Stimulated activated CD8-positive, alpha-beta memory T cell treated with anti-CD3 and anti-CD28 coated beads, Interleukin-4, amount 100 ng/mL, for 4 hours (primary cell): ENCODE measurements at regions not wholly inside any gene's neighbourhood (a gene's known extent, or its start where the extent isn't known, plus 50 kb on each side); places are given as distances from the start of the nearest gene placed in this dataset.

Experiments used
- DNase-seq, 2 donors: peaks; one replicate each; pipeline ENCODE4 v3.0.0-alpha.2; 2020; ENCODE audit warnings: low read depth in 2 of 2, low spot score in 1 of 2

DNA sequence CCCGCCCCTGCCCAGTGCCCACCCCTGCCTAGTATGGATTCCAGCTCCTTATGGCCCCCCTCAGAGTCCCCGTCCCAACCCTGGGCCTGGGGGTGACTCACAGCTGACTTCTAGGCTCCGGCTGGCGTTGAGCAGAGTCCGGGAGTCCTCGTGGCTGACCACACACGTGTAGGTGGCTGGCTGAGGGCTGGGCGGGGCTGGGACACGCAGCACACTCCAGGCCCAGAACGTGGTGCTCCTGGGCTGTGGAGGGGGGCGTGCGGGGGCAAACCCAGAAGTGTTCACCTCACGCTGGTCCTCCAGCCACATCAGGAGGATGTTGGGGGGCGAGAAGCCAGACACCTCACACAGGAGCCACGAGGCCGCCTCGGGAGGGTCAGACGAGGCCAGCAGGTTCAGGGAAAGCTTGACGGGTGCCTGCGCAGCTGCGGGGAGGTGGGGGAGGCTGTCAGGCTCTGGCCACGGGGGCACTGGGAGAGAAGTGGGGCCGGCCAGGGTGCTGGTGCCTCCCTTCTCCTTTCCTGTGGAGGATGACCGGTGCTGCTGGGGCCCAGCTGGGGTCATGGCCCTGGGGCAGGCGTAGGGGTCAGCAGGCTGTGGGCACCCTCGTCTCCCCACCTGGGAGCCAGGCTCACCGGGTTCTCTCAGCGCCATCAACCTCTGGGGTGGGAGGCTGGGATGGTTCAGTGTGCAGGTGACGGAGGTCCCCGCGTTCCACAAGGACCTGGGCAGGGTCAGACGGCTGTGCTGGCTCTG lies 314.1 kb downstream of the TMEM121 start:
- DNase-seq, result no peak

DNA sequence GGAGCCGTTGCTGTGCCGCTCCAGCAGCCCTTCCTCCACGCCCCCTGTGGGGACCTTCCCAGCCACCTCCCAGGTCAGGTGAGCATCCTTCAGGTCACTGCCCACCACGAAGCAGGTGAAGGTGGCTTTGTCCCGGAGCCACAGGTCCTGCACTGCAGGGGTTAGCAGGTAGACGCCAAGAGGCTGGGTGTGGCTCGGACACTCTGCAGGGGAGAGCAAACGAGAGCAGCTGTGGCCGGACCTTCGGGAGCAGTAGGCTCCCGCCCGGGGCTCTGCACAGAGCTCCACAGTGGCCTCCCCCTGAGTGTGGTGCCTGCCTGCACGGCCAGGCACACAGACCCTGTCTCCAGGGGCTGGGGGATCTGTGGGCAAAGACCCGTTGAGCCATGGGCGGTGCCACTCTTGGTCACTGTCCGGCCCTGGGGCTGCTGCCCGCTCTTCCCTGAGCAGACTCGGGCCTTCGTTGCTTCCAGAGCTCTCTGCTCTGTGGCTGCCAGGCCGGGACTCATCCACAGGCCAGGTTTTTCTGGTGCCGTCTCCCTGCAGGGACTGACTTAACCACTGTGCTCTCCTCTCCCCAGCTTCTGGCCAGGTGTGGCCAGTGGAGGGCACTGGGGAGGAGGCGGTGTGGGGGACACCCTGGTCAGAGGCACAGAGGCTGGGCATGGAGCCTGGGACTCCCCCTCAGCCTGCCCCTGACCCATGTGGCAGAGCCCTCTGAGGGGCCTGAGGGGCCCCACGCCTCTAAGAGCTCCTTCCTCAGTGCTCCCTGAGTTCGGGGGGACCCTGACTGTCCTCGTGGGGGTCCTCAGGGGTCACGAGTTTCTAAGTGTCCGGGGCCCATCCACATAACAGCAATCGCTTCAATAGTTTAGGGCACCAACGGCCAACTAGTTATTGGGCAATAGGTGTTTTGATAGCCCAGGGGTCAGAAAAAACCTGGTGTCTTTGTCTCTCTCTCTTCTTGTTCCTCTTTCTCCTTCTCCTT lies 314.9 kb downstream of the TMEM121 start:
- DNase-seq, result no peak

DNA sequence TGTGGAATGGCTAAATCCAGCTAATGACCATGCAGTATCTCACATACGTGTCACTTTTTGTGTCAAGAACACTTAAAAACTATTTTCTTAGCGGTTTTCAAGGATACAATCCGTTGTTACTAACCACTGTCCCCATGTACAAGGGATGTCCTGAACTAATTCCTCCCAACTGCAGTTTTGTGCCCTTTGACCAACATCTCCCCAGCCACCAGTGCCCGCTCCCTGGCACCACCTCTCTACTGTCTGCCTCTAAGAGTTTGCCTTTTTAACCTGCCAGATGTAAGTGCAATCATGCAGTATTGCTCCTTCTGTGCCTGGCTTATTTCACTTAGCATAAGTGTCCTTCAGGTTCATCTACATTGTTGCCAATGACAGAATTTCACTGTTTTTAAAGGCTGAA lies 315.7 kb downstream of the TMEM121 start:
- DNase-seq, result no peak

DNA sequence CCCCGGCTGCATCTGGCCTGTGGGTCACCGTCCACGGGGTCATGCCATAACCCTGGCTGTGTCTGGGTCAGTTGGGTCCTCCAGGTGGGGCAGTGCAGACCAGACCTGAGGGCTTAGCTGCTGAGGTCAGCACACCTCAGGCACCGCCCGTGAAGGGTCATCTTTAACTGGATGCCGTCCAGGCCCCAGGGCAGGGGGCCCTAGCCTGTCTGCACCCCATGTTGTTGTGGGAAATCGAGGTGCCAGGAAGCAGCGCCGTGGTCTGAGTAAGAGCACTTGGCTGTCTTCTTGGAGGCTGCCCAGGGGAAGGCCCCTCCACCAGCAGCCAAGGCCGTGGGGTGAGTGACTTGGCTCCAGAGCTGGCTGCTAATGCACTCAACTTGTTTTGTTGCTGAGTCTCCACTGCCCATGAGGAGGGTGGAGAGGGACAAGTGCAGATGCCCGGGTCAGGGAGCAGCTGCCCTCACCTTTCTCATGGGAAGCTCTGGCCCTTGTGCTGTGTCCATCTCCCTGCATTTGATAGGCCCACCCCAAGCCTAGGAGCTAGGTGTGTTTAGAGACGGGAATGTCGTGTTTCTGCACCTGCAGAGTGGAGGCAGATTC lies 317.2 kb downstream of the TMEM121 start:
- no peak for DNase-seq

DNA sequence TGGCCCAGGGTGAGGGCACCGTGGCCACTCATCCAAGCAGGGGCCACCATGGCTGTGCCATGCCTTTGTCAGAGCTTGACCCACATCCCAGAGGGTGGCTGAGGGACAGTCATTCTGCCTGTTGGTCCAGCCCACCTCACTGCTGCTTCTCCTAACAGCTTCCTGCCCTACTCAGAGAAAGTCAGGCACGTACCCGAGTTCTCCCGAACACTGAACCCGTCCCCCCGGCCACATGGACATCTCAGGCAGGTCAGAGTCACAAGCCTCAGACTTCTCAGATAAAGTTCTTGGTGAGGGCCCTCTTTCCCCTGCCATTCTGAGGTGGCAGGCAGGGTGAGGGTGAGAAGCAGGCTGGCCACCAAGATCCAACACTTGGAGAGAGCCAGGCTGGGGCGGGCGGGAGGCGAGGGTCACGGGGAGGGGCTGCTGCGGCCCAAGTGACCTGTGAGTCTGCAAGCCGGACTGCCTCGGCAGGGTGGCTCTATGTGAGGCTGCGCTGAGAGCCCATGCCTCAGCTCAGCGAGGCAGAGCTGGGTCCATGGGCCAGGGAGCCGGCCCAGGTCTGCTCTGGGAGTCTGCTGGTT lies 317.8 kb downstream of the TMEM121 start:
- no peak for DNase-seq

DNA sequence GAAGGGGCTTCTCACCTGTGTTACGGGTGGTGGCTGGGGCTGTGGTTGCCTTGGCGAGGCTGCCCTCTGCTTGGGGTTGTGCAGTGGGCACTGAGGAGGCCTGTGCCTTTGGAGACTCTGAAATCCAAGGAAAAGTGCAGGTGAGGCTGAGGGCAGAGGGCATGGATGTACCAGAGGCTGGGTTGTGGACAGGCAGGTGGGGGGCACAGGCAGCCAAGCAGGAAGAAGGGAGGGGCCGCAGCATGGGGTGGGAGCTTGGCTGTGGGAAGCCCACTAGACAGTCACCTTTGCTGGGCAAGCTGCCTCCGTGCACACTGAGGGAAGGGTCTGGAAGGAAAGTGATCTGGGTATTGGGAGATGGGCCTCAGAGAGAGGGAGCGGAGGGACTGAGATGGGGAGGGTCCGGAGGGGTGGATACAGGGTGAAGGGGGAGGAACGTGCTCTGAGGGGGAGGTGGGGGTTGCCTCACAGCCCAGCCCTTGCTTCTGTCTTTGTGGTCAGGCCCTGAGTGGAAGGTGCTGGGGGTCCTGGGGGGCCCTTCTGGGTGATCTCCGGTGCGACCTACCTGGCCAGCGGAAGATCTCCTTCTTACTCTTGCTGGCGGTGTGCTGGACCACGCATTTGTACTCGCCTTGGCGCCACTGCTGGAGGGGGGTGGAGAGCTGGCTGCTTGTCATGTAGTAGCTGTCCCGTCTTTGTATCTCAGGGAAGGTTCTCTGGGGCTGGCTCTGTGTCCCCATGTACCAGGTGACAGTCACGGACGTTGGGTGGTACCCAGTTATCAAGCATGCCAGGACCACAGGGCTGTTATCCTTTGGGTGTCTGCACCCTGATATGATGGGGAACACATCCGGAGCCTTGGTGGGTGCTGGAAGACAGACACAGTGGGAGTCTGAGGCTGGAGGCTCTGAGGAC lies 318.7 kb downstream of the TMEM121 start:
- no peak for DNase-seq

DNA sequence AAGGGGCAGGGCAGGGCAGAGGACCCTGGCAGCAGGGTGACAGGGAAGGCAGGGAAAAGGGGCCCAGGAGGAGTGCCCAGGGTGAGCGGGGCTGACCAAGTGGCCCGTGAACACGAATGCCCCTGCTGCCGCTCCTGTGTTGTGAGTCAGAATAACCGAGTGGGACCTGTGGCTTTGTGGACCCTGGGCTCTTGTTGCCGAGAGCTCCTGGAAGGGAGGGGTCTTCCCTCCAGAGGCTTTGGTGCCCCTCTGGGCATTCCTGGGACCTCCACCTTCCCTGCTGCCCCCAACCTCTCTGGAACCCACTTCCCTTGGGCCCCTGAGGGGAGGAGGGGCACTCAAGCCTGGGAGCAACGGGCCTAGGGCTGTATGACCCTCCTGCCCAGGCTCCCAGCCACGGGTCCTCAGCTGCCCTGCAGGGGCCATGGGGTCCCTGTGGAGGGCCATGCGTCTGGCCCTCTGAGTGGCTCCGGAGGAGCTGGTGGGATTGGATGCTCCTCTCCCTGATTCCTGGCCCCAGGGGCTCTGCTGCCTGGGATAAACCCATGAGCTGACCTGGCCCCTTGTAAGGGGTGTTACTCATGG lies 319.4 kb downstream of the TMEM121 start:
- DNase-seq, result no peak

DNA sequence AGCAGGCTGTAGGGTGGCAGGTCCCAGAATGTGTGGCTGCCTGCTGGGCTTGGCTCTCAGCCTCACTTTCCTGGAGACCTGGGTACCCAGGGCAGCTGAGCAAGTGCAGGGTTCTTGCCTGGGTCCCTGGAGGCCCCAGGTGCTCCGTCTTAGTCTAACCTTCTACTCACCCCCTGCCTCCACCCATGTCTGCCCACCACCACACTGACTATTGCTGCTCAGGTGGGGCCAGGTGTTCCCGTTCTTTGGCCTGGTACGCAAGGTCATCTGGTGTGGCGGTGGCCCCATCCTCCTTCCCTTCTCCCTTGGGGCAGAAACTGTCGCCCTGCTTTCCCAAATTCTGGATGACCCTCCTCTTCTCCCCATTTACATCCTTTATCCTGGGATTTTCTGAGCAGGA lies 319.9 kb downstream of the TMEM121 start:
- no peak for DNase-seq

DNA sequence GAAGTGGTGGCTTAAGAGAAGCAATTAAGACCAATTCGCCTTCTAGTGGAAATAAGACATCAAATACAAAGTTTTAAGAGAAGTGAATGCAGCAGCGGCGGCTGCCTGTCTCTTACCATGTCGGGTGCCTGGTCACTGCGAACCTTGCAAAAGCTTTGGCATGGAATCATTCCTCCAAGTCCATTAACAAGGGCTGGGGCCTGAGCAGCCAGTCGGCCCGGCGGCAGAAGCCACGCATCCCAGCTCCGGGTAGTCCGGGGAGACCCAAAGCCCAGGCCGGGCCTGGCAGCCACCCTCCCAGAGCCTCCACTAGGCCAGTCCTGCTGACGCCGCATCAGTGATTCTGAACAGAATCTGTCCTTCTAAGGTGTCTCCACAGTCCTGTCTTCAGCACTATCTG lies 321.0 kb downstream of the TMEM121 start:
- no peak for DNase-seq

DNA sequence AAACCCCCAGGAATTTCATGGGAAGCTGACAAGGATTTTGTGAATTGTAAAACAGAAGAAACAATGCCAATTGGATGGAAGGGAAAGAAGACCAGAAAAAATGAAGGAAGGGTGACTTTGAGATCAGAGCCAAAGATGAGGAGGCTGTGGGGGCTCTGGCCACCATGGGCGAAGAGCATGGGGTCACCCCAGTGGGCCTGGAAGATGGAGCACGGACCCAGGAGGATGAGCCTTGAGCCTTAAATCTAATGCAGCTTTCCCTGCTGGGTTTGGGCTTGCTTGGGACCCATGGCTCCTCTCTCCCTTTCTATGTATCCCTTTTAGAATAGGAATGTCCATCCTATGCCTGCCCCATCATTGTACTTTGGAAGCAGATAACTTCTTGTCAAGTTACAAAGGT lies 322.2 kb downstream of the TMEM121 start:
- no peak for DNase-seq

DNA sequence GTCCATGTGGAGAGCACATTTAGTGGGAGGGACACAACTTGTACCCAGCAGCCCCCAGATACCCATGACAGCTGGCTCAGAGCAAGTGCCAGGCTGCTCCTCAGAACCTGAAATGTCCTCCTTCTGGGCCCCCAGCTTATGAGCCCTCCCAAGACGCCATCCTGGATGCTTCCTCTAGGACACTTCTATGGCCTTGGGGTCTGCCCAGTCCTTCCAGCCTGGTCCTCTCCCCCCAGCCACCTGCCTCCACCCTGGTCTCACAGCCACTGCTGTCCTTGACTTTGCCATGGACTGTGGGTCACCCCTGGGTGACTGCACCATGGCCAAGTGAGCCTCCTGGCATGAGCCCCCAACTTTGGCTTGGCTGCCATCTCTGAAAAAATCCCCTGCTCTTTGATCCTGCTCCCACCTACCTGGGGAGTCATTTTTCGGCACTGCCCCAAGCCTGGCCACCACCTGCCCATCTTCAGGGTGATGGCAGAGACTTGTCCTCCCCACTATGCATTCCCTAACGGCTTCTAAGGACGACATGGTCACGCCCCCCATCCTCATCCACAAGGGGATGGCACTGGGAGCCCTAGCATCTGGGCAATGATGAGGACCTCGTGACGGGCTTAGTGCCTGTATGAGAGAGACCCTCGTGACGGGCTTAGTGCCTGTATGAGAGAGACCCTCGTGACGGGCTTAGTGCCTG lies 323.7 kb downstream of the TMEM121 start:
- DNase-seq, result no peak

DNA sequence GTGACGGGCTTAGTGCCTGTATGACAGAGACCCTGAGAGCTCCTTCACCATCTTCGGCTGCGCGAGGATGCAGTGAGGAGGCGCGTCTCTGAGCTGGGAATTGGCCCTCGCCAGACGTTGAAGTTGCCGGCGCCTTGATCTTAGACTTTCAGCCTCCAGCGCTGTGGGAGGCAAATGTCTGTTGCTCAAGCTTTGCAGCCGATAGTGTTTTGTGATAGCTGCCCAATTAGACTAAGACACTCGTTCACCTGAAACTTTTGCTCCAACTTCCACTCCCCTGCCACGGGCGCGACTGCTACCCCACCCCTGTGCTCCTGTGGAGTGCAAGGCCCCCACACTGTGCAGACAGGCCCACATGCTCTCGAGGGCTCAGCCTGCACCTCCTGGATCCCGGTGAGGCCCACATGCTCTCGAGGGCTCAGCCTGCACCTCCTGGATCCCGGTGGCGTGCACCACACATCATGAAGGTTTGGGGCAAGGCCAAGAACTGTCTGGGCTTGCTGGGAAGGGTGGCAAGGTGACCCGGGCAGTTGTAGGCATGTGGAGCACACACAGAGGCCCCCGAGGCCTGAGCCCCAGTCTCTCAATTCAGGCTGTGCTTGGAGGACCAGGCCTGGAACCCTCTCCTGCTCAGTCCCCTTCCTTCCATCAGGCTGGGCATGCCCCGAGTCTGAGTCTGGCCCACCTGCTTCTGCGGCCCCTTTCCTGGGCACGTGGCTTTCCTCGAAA lies 324.6 kb downstream of the TMEM121 start:
- no peak for DNase-seq

DNA sequence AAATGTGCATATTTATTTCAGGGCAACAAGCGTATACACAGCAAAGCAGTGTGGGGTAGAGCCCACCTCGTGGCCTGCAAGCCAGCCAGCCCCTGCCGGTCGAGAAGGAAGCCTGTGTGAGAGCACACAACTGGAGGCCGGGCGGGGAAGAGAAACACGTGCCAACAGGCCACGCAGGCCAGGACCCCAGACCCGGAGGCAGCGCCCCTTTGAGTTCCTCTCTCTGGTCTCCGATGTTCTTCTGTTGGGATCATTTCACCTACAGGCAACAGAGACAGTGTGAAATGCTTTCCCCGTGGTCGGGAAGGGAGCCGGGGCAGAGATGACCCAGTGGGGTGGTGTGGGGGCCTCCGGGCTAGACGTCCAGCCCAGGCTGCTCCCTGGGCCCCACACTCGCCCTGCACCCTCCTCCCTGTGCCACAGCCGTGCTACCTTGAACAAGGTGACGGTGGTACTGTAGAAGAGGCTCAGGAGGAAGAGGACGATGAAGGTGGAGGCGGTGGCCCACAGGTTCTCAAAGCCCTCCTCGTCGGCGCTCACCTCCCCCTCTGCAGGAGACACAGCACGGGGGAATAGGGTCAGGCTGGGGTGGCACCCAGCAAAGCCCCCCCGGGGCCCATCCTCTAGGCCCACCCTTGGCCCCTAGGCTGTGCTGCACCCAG lies 325.5 kb downstream of the TMEM121 start:
- DNase-seq, result no peak

DNA sequence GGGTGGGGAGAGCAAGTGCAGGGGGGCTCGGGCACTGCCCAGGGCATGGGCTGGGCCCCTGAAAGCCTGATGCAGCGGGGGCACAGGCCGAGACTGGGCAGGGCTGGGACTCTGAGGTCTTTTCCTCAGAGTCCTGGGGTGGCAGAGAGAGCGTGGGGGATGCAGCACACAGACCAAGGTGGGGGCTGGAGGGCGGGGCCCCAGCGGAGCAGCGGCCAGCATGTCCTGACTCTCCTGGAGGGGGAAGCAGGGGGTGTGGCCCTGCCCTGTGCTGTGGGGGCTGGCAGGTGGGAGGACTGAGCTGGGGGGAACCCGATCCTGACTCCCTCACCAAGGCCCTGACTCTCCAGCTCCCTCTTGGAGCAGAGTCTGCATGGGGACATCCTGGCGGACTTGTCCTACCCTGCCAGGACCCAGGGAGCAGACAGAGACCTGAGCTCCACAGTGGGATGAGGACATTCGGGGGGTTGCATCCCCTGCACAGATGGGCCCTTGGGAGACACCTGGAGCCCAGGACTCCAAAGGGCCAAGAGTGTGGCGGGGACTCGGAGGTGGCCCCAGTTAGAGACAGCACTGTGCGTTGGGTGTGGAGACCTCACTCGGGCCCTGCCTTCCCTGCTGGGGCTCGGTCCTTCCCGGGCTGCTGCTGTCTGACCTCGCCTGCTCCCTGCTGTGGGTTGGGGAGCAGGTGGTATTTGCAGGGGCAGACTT lies 326.1 kb downstream of the TMEM121 start:
- DNase-seq, result no peak

DNA sequence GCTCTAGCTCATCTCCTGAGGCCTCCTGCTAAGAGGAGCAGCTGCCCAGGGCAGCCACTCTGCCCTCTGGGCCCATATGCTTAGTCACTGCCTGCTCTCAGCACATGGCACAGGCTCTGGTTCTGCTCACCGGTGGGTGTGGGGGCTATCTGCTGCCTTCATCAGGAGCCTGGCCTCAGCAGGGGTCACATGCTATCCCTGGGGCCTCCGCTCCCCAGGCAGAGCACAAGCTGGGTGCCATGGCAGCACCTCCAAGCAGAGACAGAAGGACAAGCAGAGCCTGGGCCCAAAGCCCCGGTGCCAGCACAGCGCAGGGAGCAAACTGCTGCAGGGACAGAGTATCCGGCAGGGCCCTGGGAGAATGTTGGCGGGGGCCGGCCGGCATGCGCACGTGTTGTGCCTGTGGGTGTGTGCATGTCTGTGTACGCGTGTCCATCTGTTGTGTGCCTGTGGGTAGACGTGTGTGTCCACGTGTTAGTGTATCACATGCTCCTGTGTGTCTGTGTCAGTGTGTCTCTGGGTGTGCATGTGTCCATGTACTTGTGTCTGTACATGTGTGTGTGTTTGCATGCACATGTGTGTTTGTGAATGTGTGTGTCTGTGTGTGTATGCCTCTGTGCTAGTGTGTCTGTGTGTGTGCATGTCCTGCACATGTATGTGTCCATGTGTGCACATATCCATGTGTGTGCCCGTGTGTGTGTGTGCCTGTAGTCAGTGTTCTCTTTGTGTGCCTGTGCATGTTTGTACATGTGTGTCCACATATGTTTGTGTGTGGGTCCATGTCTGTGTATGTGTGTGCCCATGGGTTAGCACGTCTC lies 326.9 kb downstream of the TMEM121 start:
- DNase-seq, result no peak

DNA sequence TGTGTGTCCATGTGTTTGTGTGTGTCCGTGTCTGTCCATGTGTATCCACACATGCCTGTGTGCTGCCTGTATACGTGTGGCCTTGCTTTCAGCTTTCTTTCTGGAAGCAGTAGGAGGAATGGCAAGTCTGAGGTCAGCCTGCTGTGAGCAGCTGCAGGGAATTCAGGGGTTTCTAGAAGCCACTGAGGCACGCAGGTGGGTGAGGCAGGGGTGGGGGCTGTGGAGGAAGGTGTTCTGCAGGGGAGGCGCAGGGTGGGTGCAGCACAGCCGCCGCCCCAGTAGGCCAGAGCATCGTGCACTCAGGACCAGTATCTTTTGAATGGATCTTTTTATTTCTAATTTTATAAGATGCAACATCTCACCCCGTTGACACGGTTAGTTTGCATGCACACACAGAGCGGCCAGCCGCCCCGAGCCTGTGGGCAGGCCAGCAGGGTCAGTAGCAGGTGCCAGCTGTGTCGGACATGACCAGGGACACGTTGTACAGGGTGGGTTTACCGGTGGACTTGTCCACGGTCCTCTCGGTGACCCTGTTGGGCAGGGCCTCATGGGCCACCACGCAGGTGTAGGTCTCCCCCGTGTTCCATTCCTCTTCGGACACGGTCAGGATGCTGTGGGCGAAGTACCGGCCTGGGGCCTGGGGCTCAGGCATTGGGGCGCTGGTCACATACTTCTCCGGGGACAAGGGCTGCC lies 327.7 kb downstream of the TMEM121 start:
- DNase-seq, result no peak
